Neural cell (in vitro differentiated cells): ENCODE measurements at regions not wholly inside any gene's neighbourhood (a gene's known extent, or its start where the extent isn't known, plus 50 kb on each side); places are given as distances from the start of the nearest gene placed in this dataset.

Experiments used
- H2AFZ ChIP-seq: fragments of 200-600, 300-800 bp; sonication (generic), shearing (Covaris generic); 2 replicates; pipeline ENCODE4 v1.6.0; 2014; ENCODE audit warnings: low read depth, mild to moderate bottlenecking, antibody characterized with exemption, low read length, moderate library complexity
- H3F3A ChIP-seq: fragments of 200-600 bp; shearing (Covaris generic); 2 replicates; pipeline ENCODE4 v1.6.1; 2016; ENCODE audit warnings: mild to moderate bottlenecking, moderate library complexity, mixed read lengths, antibody characterized with exemption, low read length; ENCODE audit not compliant: insufficient read depth, poor library complexity, severe bottlenecking
- H3K27ac ChIP-seq: fragments of 200-600, 300-800 bp; sonication (generic), shearing (Covaris generic); 2 replicates; pipeline ENCODE4 v1.5.1; 2014; ENCODE audit warnings: mild to moderate bottlenecking, low read length, moderate library complexity
- H3K27me3 ChIP-seq: fragments of 300-800, 200-600 bp; sonication (generic), shearing (Covaris generic); 2 replicates; pipeline ENCODE4 v1.6.0; 2014; ENCODE audit warnings: mild to moderate bottlenecking, low read depth, low read length, moderate library complexity; ENCODE audit not compliant: insufficient read depth
- H3K36me3 ChIP-seq: fragments of 300-800, 200-600 bp; sonication (generic), shearing (Covaris generic); 2 replicates; pipeline ENCODE4 v1.5.1; 2014; ENCODE audit warnings: mild to moderate bottlenecking, antibody characterized with exemption, low read length, moderate library complexity; ENCODE audit not compliant: insufficient read depth
- H3K4me2 ChIP-seq: fragments of 300-800, 200-600 bp; sonication (generic), shearing (Covaris generic); 2 replicates; pipeline ENCODE4 v1.6.0; 2014; ENCODE audit warnings: mild to moderate bottlenecking, low read length
- H3K4me3 ChIP-seq: fragments of 300-800, 200-600 bp; sonication (generic), shearing (Covaris generic); 2 replicates; pipeline ENCODE4 v1.5.1; 2014; ENCODE audit warnings: mild to moderate bottlenecking, low read length, moderate library complexity
- H3K79me2 ChIP-seq: fragments of 200-600 bp; shearing (Covaris generic); replicated peaks from 2 replicates; pipeline ENCODE4 v1.6.0; 2014; ENCODE audit warnings: mild to moderate bottlenecking, low read length, moderate library complexity; ENCODE audit not compliant: insufficient read depth
- H3K9ac ChIP-seq: fragments of 300-800, 200-600 bp; sonication (generic), shearing (Covaris generic); 2 replicates; pipeline ENCODE4 v1.6.1; 2016; ENCODE audit warnings: mild to moderate bottlenecking, low read length, mixed read lengths
- H3K9me2 ChIP-seq: fragments of 200-600 bp; shearing (Covaris generic); 2 replicates; pipeline ENCODE4 v1.6.1; 2016; ENCODE audit warnings: mild to moderate bottlenecking, low read length, mixed read lengths; ENCODE audit not compliant: insufficient read depth
- H3K9me3 ChIP-seq: fragments of 200-600, 300-800 bp; sonication (generic), shearing (Covaris generic); 2 replicates; pipeline ENCODE4 v1.6.1; 2016; ENCODE audit warnings: mild to moderate bottlenecking, mixed run types, low read length, moderate library complexity, mixed read lengths
- H4K20me1 ChIP-seq: fragments of 200-600 bp; shearing (Covaris generic); 2 replicates; pipeline ENCODE4 v1.6.1; 2016; ENCODE audit warnings: mild to moderate bottlenecking, mixed run types; ENCODE audit not compliant: insufficient read depth
- EP300 ChIP-seq: fragments of 450-650 bp; conservative IDR thresholded peaks from 2 replicates; pipeline ENCODE4 v1.6.1; 2014; ENCODE audit warnings: antibody characterized with exemption, mild to moderate bottlenecking, moderate library complexity; ENCODE audit not compliant: poor library complexity, severe bottlenecking
- EZH2 ChIP-seq: fragments of 200-600, 300-800 bp; shearing (Covaris generic), sonication (generic); IDR thresholded peaks from 2 replicates; pipeline ENCODE4 v1.6.1; 2014; ENCODE audit warnings: antibody characterized with exemption, low read length, borderline replicate concordance, mild to moderate bottlenecking; ENCODE audit not compliant: insufficient read depth, poor library complexity, severe bottlenecking
- MXI1 ChIP-seq: fragments of 450-650 bp; conservative IDR thresholded peaks from 2 replicates; pipeline ENCODE4 v1.6.1; 2014; ENCODE audit warnings: antibody characterized with exemption, mild to moderate bottlenecking; ENCODE audit not compliant: poor library complexity, severe bottlenecking
- POLR2AphosphoS5 ChIP-seq: IDR thresholded peaks from 2 replicates; pipeline ENCODE4 v1.6.1; 2012
- RAD21 ChIP-seq: fragments of 450-650 bp; conservative IDR thresholded peaks from 2 replicates; pipeline ENCODE4 v1.6.1; 2014; ENCODE audit warnings: antibody characterized with exemption, mild to moderate bottlenecking, moderate library complexity
- SMC3 ChIP-seq: fragments of 450-650 bp; conservative IDR thresholded peaks from 2 replicates; pipeline ENCODE4 v1.6.1; 2014; ENCODE audit warnings: antibody characterized with exemption, mild to moderate bottlenecking, moderate library complexity; ENCODE audit not compliant: poor library complexity
- TAF1 ChIP-seq: IDR thresholded peaks from 2 replicates; pipeline ENCODE4 v1.6.1; 2012; ENCODE audit warnings: low read depth
- TF ChIP-seq, protein P1 (sequence below): fragments of 450-650 bp; IDR thresholded peaks from 2 replicates; pipeline ENCODE4 v1.5.1; 2014; ENCODE audit warnings: antibody characterized with exemption, mild to moderate bottlenecking, moderate library complexity; ENCODE audit not compliant: poor library complexity, severe bottlenecking
- TF ChIP-seq, protein P2 (sequence below): IDR thresholded peaks from 2 replicates; pipeline ENCODE4 v1.6.1; 2012; ENCODE audit warnings: borderline replicate concordance

DNA sequence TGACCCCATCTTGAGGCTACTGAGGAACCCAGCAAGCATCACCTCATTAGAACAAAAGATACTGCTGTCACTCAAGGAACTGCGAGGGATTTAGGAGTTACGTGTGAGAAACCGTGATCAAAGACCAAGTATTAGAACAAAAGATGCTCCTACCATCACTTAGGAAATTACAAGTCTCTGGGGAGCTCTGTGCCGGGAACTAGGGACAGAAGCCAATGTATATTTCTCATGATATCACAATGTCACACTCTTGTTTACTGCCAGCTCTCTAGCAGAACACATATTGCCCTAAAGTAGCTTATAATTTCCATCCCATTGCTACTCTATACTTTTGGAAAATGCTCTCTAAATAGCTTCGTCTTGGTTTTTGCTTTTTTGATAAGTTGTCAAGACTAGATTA is 214.5 kb downstream of the HS3ST3A1 start:
- H3F3A ChIP-seq, result no peaks in the 10 kb centered on the region
- H3K36me3 ChIP-seq, result no peaks in the 10 kb centered on the region
- no peak overlapping the region for H3K27ac ChIP-seq
- H3K4me2 ChIP-seq, result no peak overlapping the region
- H3K9me3 ChIP-seq, result no peaks in the 10 kb centered on the region
- TF ChIP-seq TAF1 (no peak), EP300 (no peak)
- no peaks in the 10 kb centered on the region for H3K9me2 ChIP-seq
- no peaks in the 10 kb centered on the region for H3K79me2 ChIP-seq
- no peak overlapping the region for H3K4me3 ChIP-seq
- H3K27me3 ChIP-seq, result no peaks in the 10 kb centered on the region
- no peaks in the 10 kb centered on the region for H4K20me1 ChIP-seq
- H2AFZ ChIP-seq, result no peak overlapping the region
- no peak overlapping the region for H3K9ac ChIP-seq

DNA sequence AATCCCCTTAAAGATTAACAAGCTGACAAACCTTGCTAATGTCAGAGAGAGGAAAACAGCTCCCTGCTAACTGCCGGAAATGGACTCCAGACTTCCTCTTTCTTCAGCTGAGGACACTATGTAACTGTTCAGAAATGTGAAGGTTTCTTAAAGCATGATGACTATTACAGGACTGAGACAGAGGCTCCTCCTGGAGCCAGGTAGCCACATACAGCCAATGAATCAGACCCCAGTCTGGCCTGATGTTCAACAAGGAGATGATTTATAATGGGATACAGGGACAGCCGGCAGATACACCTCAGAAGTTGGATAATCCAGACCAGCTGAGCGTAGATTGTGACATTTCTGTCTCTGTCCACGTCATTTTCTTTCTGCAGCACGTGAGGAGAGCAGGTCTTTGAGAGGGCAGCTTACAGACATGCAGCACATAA is 216.2 kb downstream of the HS3ST3A1 start:
- Histone ChIP-seq H3K9me2 (no peaks in the 10 kb centered on the region), H3K27ac (no peak overlapping the region), H3K4me2 (no peak overlapping the region), H3K9ac (no peak overlapping the region), H3K4me3 (no peak overlapping the region), H3K27me3 (no peaks in the 10 kb centered on the region), H2AFZ (no peak overlapping the region), H4K20me1 (no peaks in the 10 kb centered on the region), H3F3A (no peaks in the 10 kb centered on the region), H3K79me2 (no peaks in the 10 kb centered on the region), H3K36me3 (no peaks in the 10 kb centered on the region), H3K9me3 (no peaks in the 10 kb centered on the region)
- no peak for TF ChIP-seq EP300
- no peak for TF ChIP-seq TAF1
- TF ChIP-seq, protein P1, sequence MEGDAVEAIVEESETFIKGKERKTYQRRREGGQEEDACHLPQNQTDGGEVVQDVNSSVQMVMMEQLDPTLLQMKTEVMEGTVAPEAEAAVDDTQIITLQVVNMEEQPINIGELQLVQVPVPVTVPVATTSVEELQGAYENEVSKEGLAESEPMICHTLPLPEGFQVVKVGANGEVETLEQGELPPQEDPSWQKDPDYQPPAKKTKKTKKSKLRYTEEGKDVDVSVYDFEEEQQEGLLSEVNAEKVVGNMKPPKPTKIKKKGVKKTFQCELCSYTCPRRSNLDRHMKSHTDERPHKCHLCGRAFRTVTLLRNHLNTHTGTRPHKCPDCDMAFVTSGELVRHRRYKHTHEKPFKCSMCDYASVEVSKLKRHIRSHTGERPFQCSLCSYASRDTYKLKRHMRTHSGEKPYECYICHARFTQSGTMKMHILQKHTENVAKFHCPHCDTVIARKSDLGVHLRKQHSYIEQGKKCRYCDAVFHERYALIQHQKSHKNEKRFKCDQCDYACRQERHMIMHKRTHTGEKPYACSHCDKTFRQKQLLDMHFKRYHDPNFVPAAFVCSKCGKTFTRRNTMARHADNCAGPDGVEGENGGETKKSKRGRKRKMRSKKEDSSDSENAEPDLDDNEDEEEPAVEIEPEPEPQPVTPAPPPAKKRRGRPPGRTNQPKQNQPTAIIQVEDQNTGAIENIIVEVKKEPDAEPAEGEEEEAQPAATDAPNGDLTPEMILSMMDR, result no peak

DNA sequence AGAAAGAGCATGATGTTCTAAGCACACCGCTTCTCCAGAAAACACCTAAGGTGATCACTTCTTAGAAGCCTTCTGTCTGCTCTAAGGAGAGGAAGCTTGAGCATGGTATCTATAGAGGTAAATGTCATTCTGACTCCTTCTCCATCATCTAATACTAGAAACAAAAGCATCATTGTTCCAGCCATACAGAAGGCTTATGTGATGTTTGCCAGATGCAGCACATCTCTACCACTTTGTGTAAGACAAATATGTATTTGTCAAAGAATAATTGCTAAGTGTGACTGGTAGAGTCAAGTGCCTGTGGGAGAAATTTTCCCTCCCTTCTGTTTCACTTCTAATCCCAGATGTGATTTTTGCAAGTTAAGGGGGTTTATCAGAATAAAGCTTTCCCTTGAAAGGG is 217.1 kb downstream of the HS3ST3A1 start:
- H3K27me3 ChIP-seq, result no peaks in the 10 kb centered on the region
- H3F3A ChIP-seq, result no peaks in the 10 kb centered on the region
- no peak overlapping the region for H3K4me3 ChIP-seq
- H3K36me3 ChIP-seq, result no peaks in the 10 kb centered on the region
- no peak overlapping the region for H3K9ac ChIP-seq
- no peaks in the 10 kb centered on the region for H3K9me3 ChIP-seq
- H3K79me2 ChIP-seq, result no peaks in the 10 kb centered on the region
- no peaks in the 10 kb centered on the region for H4K20me1 ChIP-seq
- no peak overlapping the region for H3K27ac ChIP-seq
- H3K4me2 ChIP-seq, result no peak overlapping the region
- H2AFZ ChIP-seq, result no peak overlapping the region
- TF ChIP-seq, protein P2, sequence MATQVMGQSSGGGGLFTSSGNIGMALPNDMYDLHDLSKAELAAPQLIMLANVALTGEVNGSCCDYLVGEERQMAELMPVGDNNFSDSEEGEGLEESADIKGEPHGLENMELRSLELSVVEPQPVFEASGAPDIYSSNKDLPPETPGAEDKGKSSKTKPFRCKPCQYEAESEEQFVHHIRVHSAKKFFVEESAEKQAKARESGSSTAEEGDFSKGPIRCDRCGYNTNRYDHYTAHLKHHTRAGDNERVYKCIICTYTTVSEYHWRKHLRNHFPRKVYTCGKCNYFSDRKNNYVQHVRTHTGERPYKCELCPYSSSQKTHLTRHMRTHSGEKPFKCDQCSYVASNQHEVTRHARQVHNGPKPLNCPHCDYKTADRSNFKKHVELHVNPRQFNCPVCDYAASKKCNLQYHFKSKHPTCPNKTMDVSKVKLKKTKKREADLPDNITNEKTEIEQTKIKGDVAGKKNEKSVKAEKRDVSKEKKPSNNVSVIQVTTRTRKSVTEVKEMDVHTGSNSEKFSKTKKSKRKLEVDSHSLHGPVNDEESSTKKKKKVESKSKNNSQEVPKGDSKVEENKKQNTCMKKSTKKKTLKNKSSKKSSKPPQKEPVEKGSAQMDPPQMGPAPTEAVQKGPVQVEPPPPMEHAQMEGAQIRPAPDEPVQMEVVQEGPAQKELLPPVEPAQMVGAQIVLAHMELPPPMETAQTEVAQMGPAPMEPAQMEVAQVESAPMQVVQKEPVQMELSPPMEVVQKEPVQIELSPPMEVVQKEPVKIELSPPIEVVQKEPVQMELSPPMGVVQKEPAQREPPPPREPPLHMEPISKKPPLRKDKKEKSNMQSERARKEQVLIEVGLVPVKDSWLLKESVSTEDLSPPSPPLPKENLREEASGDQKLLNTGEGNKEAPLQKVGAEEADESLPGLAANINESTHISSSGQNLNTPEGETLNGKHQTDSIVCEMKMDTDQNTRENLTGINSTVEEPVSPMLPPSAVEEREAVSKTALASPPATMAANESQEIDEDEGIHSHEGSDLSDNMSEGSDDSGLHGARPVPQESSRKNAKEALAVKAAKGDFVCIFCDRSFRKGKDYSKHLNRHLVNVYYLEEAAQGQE, result no peak
- TF ChIP-seq EZH2, result no peak
- TF ChIP-seq POLR2AphosphoS5, result no peak
- no peak for TF ChIP-seq SMC3
- TF ChIP-seq TAF1, result no peak
- TF ChIP-seq EP300, result no peak
- TF ChIP-seq MXI1, result no peak
- no peak for TF ChIP-seq RAD21
- TF ChIP-seq, protein P1, result no peak
- no peaks in the 10 kb centered on the region for H3K9me2 ChIP-seq
